ENCODE measurements at regions not wholly inside any gene's neighbourhood (a gene's known extent, or its start where the extent isn't known, plus 50 kb on each side); places are given as distances from the start of the nearest gene placed in this dataset.

DNA sequence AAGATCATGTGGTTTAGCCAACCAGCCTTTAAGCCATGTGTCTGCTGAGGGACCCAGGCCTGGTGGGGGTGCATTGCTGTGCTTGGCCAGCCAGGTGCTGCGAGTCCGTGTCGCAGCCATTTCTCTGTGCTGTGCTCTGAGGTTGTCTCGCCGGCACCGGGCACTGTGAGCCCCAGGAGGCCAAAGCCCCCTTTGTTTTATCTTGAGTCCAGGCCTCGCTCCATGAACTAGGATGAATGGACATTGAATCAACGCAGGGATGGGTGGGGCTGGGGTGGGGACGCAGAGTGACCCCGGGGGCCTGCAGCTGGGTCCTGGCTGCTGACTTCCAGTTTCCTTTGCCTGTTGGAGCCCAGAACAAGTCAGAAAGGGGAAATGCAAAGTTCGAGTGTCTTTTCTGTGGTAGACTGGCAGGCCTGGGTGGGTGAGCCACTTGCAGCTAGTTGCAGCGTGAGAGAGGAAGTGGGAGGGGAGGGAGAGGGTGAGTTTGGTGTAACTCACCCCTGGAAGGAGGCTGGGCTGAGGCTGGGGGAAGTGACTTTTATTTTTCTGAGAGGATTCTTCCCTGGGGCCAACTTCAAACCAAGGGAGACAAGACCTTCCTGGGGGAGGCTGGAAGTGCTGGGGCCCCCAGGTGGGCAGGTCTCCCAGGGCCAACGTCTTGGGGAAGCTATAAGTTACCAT lies 324.7 kb downstream of the SEC14L1 start:
- TF ChIP-seq POLR2AphosphoS5 (IDR thresholded peaks at IDR 0.05; ENCODE audit: low read depth, low read length) = no peak
- TF ChIP-seq RNF2 (IDR thresholded peaks at IDR 0.05; ENCODE audit: borderline replicate concordance, low read depth, low read length, missing control alignments, poor library complexity, severe bottlenecking) = no peak
- TF ChIP-seq EZH2 (IDR thresholded peaks at IDR 0.05; ENCODE audit: low read depth, low read length, severe bottlenecking) = no peak
- no peak for TF ChIP-seq SIN3A (conservative IDR thresholded peaks at IDR 0.05 in 1 of 2, IDR thresholded peaks at IDR 0.05 in 1 of 2; ENCODE audit: low read depth in 1 of 2, low read length in 2 of 2)
- TF ChIP-seq, protein P1, sequence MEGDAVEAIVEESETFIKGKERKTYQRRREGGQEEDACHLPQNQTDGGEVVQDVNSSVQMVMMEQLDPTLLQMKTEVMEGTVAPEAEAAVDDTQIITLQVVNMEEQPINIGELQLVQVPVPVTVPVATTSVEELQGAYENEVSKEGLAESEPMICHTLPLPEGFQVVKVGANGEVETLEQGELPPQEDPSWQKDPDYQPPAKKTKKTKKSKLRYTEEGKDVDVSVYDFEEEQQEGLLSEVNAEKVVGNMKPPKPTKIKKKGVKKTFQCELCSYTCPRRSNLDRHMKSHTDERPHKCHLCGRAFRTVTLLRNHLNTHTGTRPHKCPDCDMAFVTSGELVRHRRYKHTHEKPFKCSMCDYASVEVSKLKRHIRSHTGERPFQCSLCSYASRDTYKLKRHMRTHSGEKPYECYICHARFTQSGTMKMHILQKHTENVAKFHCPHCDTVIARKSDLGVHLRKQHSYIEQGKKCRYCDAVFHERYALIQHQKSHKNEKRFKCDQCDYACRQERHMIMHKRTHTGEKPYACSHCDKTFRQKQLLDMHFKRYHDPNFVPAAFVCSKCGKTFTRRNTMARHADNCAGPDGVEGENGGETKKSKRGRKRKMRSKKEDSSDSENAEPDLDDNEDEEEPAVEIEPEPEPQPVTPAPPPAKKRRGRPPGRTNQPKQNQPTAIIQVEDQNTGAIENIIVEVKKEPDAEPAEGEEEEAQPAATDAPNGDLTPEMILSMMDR (IDR thresholded peaks at IDR 0.05; ENCODE audit: control extremely low read depth in 1 of 3, insufficient read depth in 1 of 3, low read depth in 1 of 3, low read length in 3 of 3) = no peak
